Activated CD4-positive, alpha-beta T cell treated with anti-CD3 and anti-CD28 coated beads, Interleukin-2, Interleukin-4, amounts not matched to agents 100 ng/mL and 50 ng/mL, durations not matched to agents 16 hours and 8 hours (primary cell): ENCODE measurements at regions not wholly inside any gene's neighbourhood (a gene's known extent, or its start where the extent isn't known, plus 50 kb on each side); places are given as distances from the start of the nearest gene placed in this dataset.
"Not testable (repeated sequence)": the region's sequence is repeated elsewhere in the genome, so short reads cannot be mapped to it uniquely, and the experiment has no call there.

Source experiments
- DNase-seq: peaks from one replicate; pipeline ENCODE4 v3.0.0-alpha.2; 2020; ENCODE audit warnings: low spot score

DNA sequence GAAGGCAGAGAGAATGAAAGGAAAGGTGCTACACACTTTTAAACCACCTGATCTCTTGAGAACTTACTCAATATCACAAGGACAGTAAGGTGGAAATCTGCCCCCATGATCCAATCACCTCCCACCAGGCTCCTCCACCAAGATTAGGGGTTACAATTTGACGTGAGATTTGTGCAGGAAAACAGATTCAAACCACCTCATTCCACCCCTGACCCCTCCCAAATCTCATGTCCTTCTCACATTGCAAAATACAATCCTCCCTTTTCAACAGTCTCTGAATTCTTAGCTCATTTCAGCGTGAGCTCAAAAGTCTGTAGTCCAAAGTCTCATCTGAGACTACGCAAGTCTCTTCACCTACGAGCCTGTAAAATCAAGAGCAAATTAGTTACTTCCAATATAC lies 768.3 kb upstream of the COX7C start:
- DNase-seq, result no peak

- DNase-seq, result no peak
Measured at GRCh38 chr5:85865296-85865695, 752.4 kb upstream of the COX7C start.

GRCh38 chr5:85868070-85868469 lies 749.7 kb upstream of the COX7C start:
- DNase-seq, result no peak

GRCh38 chr5:85893996-85894395 lies 723.7 kb upstream of the COX7C start:
- DNase-seq, result no peak

DNA sequence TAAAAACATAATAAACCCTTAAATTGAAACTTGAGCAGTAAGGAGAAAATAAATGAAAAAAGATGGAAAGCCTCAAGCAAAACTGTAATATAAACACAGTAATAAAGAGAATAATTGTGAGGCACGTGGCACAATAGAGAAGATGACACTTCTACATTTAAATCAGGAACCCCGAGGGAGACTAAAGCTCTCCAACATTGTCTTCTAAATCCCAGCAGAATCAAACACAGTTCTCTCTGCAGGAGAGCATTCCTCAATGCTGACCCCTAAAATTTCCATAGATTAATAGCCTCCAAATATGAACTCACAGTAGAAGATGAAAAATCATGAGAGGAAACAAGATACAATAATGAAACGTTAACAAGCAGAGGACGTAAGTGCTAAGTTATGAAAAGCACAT lies 721.2 kb upstream of the COX7C start:
- no peak for DNase-seq

DNA sequence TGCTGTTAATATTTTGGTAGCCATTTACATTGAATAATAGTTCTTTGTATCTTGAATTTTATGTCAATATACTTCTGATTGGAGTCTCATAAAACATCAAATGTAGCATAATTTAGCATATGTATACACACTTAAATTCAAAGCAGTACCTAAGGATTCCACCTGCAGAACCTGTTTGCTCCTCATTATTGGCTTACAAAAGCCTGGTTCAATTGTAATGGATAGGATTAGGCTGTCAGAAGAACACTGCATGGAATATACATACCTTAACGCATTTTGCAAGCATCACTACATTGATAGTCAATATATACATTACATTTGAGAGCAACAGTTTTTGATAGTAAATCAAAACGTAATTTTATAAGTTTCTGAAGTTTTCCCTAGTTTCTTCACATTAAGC lies 711.3 kb upstream of the COX7C start:
- DNase-seq, result no peak

GRCh38 chr5:85910335-85910734 lies 707.4 kb upstream of the COX7C start:
- DNase-seq, result no peak

DNA sequence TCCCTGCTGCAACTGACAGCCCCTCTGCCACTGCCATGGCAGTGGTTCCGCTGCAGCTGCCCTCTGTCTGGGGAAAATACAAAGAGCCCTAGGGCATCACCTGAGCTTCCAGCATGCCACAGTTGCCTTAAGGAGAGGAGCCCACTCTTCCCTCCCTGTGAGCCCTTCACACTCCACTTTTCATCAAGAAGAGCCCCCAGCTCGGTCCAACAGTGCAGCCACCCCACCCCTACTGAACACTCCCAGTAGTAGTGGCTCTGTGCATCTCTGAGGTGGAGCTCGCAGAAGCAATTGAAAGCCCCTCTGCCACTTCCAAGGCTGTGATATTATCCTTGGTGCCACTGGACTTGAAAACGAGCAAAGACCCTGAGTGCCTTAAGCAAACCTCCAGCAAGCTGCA lies 696.8 kb upstream of the COX7C start:
- DNase-seq, result no peak

DNA sequence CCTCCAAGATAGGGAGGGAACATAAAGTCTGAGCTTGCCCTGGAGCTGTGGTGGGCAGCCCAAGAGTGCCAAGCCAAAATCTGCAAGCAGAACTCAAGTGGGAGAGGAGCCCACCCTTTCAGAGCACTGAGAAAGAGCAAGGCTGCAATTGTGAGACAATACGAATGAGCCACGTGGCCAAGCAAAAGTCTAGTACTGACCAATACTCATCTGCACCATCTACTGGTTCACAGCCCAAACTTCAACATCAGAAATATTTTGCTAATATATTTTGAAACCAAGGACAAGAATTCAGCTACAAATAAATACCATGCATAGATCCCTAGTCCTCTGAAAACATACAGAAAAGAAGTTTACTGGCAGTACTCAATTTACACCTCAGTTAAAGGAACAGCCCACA lies 696.2 kb upstream of the COX7C start:
- no peak for DNase-seq

- no peak for DNase-seq
Measured at GRCh38 chr5:85927632-85928031, 690.1 kb upstream of the COX7C start.

DNA sequence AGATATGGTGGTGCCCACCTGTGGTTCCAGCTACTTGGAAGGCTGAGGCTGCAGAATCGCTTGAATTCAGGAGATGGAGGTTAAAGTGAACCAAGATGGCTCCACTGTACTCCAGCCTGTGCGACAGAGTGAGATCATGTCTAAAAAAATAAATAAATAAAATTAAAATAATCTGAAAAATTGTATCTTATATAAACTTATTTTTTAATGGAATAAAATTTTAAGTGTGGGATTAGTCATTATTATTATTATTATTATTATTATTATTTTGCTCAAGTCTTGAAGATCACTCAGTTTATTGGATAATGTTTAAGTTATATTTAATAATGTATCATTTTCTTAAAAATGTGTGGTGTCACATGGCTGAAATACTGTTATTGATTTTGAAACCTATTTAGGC lies 688.0 kb upstream of the COX7C start:
- DNase-seq, result no peak

DNA sequence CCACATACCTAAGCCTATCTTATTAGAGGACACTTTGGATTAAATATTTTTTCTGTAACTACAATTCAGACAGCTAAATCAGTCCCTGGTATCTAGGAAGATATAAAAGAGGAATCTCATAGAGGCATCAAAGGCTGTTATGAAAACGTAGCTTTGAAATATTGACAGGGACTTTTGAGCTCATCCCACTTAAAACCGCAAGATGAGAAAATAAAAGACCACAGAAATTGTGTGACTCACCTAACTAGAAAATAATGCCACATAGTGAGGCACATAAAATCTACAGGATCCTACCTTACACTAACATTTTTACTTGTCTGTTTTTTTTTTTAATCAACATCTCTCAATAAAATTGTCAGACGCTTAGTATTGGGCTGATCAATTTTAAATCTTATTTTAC lies 686.5 kb upstream of the COX7C start:
- no peak for DNase-seq

GRCh38 chr5:85938201-85938600 lies 679.5 kb upstream of the COX7C start:
- no peak for DNase-seq

- DNase-seq, result no peak
Measured at GRCh38 chr5:85951707-85952210, 666.0 kb upstream of the COX7C start.

GRCh38 chr5:85952680-85953079 lies 665.1 kb upstream of the COX7C start:
- DNase-seq, result no peak

DNA sequence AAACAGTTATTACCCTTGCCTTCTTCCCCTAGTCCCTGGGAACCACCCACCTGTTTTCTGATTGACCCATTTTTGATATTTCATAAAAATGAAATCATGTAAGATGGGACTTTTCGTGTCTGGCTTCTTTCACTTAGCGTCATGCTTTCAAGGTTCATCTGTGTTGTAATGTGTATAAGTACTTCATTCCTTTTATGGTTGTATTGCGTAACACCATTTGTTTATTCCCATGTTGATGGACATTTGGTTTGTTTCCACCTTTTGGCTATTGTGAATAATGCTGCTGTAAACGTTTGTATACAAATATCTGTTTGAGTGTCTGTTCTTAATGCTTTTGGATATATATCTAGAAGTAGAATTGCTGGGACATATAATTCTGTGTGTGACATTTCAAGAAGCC lies 650.1 kb upstream of the COX7C start:
- no peak for DNase-seq

GRCh38 chr5:85972539-85972938 lies 645.2 kb upstream of the COX7C start:
- DNase-seq, result no peak

- DNase-seq, result no peak
Measured at GRCh38 chr5:85985167-85985566, 632.6 kb upstream of the COX7C start.

GRCh38 chr5:85990998-85991397 lies 626.7 kb upstream of the COX7C start:
- DNase-seq, result no peak

- not testable (repeated sequence) for DNase-seq
Measured at GRCh38 chr5:85994653-85995052, 623.1 kb upstream of the COX7C start.

DNA sequence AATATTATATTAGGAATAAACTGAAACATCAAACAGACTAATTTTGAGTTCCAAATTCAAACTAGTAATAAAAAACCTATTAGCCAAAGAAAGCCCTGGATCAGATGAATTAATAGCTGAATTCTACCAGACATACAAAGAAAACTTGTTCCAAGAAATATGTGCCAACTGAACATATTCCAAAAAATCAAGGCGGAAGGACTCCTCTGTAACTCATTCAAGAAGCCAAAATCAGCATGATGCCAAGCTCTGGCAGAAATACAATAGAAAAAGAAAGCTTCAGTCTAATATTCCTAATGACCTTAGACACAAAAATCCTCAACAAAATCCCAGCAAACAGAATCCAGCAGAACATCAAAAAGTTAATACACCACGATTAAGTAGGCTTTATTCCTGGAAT lies 619.1 kb upstream of the COX7C start:
- no peak for DNase-seq

- no peak for DNase-seq
Measured at GRCh38 chr5:86008293-86008692, 609.4 kb upstream of the COX7C start.

DNA sequence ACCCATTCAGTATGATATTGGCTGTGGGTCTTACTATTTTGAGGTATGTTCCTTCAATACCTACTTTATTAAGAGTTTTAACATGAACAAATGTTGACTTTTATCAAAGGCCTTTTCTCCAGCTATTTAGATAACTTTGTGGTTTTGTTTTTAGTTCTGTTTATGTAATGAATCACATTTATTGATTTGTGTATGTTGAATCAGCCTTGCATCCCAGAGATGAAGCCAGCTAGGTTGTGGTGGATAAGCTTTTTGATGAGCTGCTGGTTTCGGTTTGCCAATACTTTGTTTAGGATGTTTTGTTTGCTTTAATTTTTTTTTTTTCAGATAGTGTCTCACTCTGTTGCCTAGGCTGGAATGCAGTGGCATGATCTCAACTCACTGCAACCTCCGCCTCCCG lies 609.0 kb upstream of the COX7C start:
- DNase-seq, result no peak

- no peak for DNase-seq
Measured at GRCh38 chr5:86011937-86012336, 605.8 kb upstream of the COX7C start.

- DNase-seq, result no peak
Measured at GRCh38 chr5:86029308-86029707, 588.4 kb upstream of the COX7C start.
